Esophagus squamous epithelium (tissue), 4 donors: ENCODE measurements at regions not wholly inside any gene's neighbourhood (a gene's known extent, or its start where the extent isn't known, plus 50 kb on each side); places are given as distances from the start of the nearest gene placed in this dataset.

Experiments
- POLR2A ChIP-seq, 4 donors: fragments of 450-650 bp; IDR thresholded peaks; one replicate each; pipeline ENCODE4 v1.6.1; 2017; ENCODE audit warnings: antibody characterized with exemption in 4 of 4, mild to moderate bottlenecking in 4 of 4, moderate library complexity in 3 of 4
- TF ChIP-seq, protein P1 (sequence below), 6 experiments: fragments of 450-650 bp in 4 of 6; fragments of 200-600 bp in 2 of 6; sonication (generic) in 2 of 6; IDR thresholded peaks; one replicate each; pipeline ENCODE4 v1.5.1; 2016 to 2019; ENCODE audit warnings: antibody characterized with exemption in 6 of 6, mild to moderate bottlenecking in 4 of 6, moderate library complexity in 4 of 6

DNA sequence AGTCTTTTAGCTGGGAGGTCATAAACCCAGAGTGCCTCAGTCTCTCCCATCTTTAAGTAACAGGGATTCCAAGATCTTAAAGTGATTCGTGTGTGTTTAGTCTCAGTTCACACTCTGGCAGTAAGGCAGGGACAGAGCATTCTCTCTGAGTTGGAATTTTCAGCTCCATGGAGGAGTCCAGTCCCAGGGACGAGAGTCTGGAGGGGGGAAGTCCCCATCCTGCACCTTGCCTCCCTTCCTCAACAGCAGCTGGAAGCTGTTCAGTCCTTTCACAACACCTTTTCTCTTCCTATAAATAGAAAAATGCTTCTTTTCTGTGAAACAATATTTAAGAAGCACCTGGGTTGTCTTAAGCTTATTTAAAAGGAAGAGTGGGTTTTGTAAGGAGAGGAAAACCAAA is 82.0 kb downstream of the KLF5 start:
- TF ChIP-seq, protein P1, sequence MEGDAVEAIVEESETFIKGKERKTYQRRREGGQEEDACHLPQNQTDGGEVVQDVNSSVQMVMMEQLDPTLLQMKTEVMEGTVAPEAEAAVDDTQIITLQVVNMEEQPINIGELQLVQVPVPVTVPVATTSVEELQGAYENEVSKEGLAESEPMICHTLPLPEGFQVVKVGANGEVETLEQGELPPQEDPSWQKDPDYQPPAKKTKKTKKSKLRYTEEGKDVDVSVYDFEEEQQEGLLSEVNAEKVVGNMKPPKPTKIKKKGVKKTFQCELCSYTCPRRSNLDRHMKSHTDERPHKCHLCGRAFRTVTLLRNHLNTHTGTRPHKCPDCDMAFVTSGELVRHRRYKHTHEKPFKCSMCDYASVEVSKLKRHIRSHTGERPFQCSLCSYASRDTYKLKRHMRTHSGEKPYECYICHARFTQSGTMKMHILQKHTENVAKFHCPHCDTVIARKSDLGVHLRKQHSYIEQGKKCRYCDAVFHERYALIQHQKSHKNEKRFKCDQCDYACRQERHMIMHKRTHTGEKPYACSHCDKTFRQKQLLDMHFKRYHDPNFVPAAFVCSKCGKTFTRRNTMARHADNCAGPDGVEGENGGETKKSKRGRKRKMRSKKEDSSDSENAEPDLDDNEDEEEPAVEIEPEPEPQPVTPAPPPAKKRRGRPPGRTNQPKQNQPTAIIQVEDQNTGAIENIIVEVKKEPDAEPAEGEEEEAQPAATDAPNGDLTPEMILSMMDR (IDR thresholded peaks at IDR 0.05): no peak
- no peak for TF ChIP-seq POLR2A (IDR thresholded peaks at IDR 0.05)
